ENCODE measurements at regions not wholly inside any gene's neighbourhood (a gene's known extent, or its start where the extent isn't known, plus 50 kb on each side); places are given as distances from the start of the nearest gene placed in this dataset.

GRCh38 chr6:40960742-40961430 is 78.1 kb downstream of the UNC5CL start:
- Histone ChIP-seq H3K9me3 (no peaks in the 10 kb centered on the region), H3K4me3 (no peak overlapping the region), H3K27ac (no peak overlapping the region), H3K36me3 (no peaks in the 10 kb centered on the region), H3K27me3 (no peaks in the 10 kb centered on the region), H3K4me1 (peaks cover 0 to 4% (median 0%) of the 10 kb centered on the region in 4 donors)
- intact Hi-C loops (cut with DNase I): no loop called here
- TF ChIP-seq CTCF (IDR thresholded peaks at IDR 0.05) (no peak), POLR2A (IDR thresholded peaks at IDR 0.05) (no peak)
- ATAC-seq: peak in 1 of 4 donors; percentile 11
- WGBS (ENCODE audit: insufficient coverage, low coverage, low lambda C conversion rate, missing lambda C conversion rate): 84% methylated on average over 7 of the region's 14 CpGs
- no peak for DNase-seq

GRCh38 chr6:40959781-40960327 is 79.2 kb downstream of the UNC5CL start:
- ATAC-seq: peak in 1 of 4 donors; percentile 16
- H3K4me1 ChIP-seq: peaks cover 0 to 4% (median 0%) of the 10 kb centered on the region in 4 donors
- H3K4me3 ChIP-seq: no peak overlapping the region
- intact Hi-C loops (cut with DNase I): no loop called here
- no peaks in the 10 kb centered on the region for H3K36me3 ChIP-seq
- no peak for DNase-seq
- no peaks in the 10 kb centered on the region for H3K9me3 ChIP-seq
- 71% methylated on average over 1 of the region's 2 CpGs for WGBS (ENCODE audit: insufficient coverage, low coverage, low lambda C conversion rate, missing lambda C conversion rate)
- no peak overlapping the region for H3K27ac ChIP-seq
- TF ChIP-seq POLR2A (IDR thresholded peaks at IDR 0.05): no peak
- no peaks in the 10 kb centered on the region for H3K27me3 ChIP-seq

GRCh38 chr6:40958738-40959137 is 80.3 kb downstream of the UNC5CL start:
- Histone ChIP-seq H3K4me1 (peaks cover 0 to 4% (median 0%) of the 10 kb centered on the region in 4 donors), H3K4me3 (no peak overlapping the region), H3K27me3 (no peaks in the 10 kb centered on the region), H3K9me3 (no peaks in the 10 kb centered on the region), H3K36me3 (no peaks in the 10 kb centered on the region), H3K27ac (no peak overlapping the region)
- ATAC-seq: no peak
- intact Hi-C loops (cut with DNase I): no loop called here
- DNase-seq: no peak
- no peak for TF ChIP-seq POLR2A (IDR thresholded peaks at IDR 0.05)
- TF ChIP-seq CTCF (IDR thresholded peaks at IDR 0.05): no peak
- WGBS (ENCODE audit: insufficient coverage, low coverage, low lambda C conversion rate, missing lambda C conversion rate): no CpG with 5 or more reads among the region's 1 CpG

GRCh38 chr6:40957616-40958492 is 81.2 kb downstream of the UNC5CL start:
- Histone ChIP-seq H3K4me3 (no peak overlapping the region), H3K9me3 (no peaks in the 10 kb centered on the region), H3K36me3 (no peaks in the 10 kb centered on the region), H3K27ac (no peak overlapping the region), H3K27me3 (no peaks in the 10 kb centered on the region), H3K4me1 (peaks cover 0 to 4% (median 0%) of the 10 kb centered on the region in 4 donors)
- 30% methylated on average over 3 of the region's 4 CpGs for WGBS (ENCODE audit: insufficient coverage, low coverage, low lambda C conversion rate, missing lambda C conversion rate)
- intact Hi-C loops (cut with DNase I): no loop called here
- DNase-seq (no peak), ATAC-seq (peak; percentile 60 to 78 (median 70))
- no peak for TF ChIP-seq CTCF (IDR thresholded peaks at IDR 0.05)
- no peak for TF ChIP-seq POLR2A (IDR thresholded peaks at IDR 0.05)

DNA sequence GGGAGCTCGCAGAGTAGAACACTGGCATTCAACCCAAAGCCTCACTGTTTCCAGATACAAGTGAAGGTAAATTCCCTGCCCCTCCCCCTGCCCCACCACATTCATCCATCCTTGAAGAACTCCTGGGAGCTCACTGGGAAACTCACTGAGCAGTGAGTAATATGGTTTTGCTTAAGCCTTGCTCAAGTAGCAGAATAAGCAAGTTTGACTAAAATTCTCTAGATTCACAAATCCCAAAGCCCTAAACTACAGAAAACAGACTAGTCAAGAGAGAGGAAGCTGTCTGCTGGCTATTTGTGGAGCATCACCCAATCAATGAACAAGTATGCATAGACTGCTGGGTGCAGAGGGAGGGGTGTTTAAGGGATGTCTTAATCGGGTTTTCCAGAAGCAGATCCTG is 82.1 kb downstream of the UNC5CL start:
- H3K4me1 ChIP-seq: peaks cover 0 to 4% (median 0%) of the 10 kb centered on the region in 4 donors
- H3K27me3 ChIP-seq: no peaks in the 10 kb centered on the region
- no peak overlapping the region for H3K27ac ChIP-seq
- H3K9me3 ChIP-seq: no peaks in the 10 kb centered on the region
- TF ChIP-seq CTCF (IDR thresholded peaks at IDR 0.05) (no peak), POLR2A (IDR thresholded peaks at IDR 0.05) (no peak)
- 61% methylated on average over 2 of the region's 2 CpGs for WGBS (ENCODE audit: insufficient coverage, low coverage, low lambda C conversion rate, missing lambda C conversion rate)
- no peak for ATAC-seq
- no peak for DNase-seq
- intact Hi-C loops (cut with DNase I): no loop called here
- no peaks in the 10 kb centered on the region for H3K36me3 ChIP-seq
- no peak overlapping the region for H3K4me3 ChIP-seq

Measured in right lobe of liver (tissue), 6 donors.